ENCODE measurements at regions not wholly inside any gene's neighbourhood (a gene's known extent, or its start where the extent isn't known, plus 50 kb on each side); places are given as distances from the start of the nearest gene placed in this dataset.

- no peaks in the 10 kb centered on the region for H3K27me3 Mint-ChIP-seq (ENCODE audit: low read depth)
- H2BK120ac ChIP-seq (ENCODE audit: low read depth, low read length, poor library complexity, severe bottlenecking), result no peak overlapping the region
- peaks cover 17 to 18% of the 10 kb centered on the region in 2 experiments for H3K4me1 Mint-ChIP-seq
- H3K23me2 ChIP-seq (ENCODE audit: insufficient read length, low read depth, low read length, poor library complexity, severe bottlenecking), result no peaks in the 10 kb centered on the region
- H2BK15ac ChIP-seq (ENCODE audit: low read depth, low read length), result no peak overlapping the region
- no peak overlapping the region for H3K56ac ChIP-seq (ENCODE audit: insufficient read length, low read depth, low read length)
- no peak overlapping the region for H3K14ac ChIP-seq (ENCODE audit: insufficient read depth, low read length)
- TF ChIP-seq CTCF (conservative IDR thresholded peaks at IDR 0.05), result no peak
- H3T11ph ChIP-seq (ENCODE audit: low read length), result no peak overlapping the region
- no peak overlapping the region for H4K91ac ChIP-seq (ENCODE audit: insufficient read length, low read depth, low read length)
- H3K9ac ChIP-seq (ENCODE audit: extremely low read depth, insufficient read length, low read length), result no peak overlapping the region
- no peaks in the 10 kb centered on the region for H3K27me3 ChIP-seq (ENCODE audit: insufficient read depth, low read length)
- H4K5ac ChIP-seq (ENCODE audit: insufficient read length, low read depth, low read length), result no peak overlapping the region
- no peak overlapping the region for H3K23ac ChIP-seq (ENCODE audit: insufficient read length, low read depth, low read length)
- no peak overlapping the region for H3K27ac ChIP-seq (ENCODE audit: insufficient read length, low read depth, low read length)
- H2BK12ac ChIP-seq (ENCODE audit: insufficient read length, low read depth, low read length), result no peak overlapping the region
- no peak overlapping the region for H3K4ac ChIP-seq (ENCODE audit: low read depth, low read length)
- H3K4me3 Mint-ChIP-seq, result no peak overlapping the region
- H3K9me3 ChIP-seq (ENCODE audit: control insufficient read depth, low read depth, low read length), result no peaks in the 10 kb centered on the region
- no peak overlapping the region; a peak in 1 of 7 replicates for H3K27ac Mint-ChIP-seq
- peaks cover 5 to 23% (median 9%) of the 10 kb centered on the region in 3 experiments for H3K36me3 Mint-ChIP-seq (ENCODE audit: insufficient read depth in 1 of 3, low read depth in 3 of 3)
- H3K18ac ChIP-seq (ENCODE audit: insufficient read length, low read depth, low read length), result no peak overlapping the region
- peaks cover 16 to 21% of the 10 kb centered on the region in 2 experiments for H3K9me3 Mint-ChIP-seq
- no peaks in the 10 kb centered on the region for H3K79me2 ChIP-seq (ENCODE audit: insufficient read depth, low read length)
- no peak overlapping the region for H2BK5ac ChIP-seq (ENCODE audit: insufficient read length, low read length)
- no peak overlapping the region for H2AK5ac ChIP-seq (ENCODE audit: insufficient read length, low read length)
- DNase-seq, result no peak
- no peak overlapping the region for H4K8ac ChIP-seq (replicated peaks; ENCODE audit: insufficient read length, low read depth, low read length)
- H2BK20ac ChIP-seq (ENCODE audit: low read depth, low read length, poor library complexity, severe bottlenecking), result no peak overlapping the region
- no peaks in the 10 kb centered on the region for H4K20me1 ChIP-seq (ENCODE audit: control insufficient read depth, insufficient read depth, insufficient read length)
- no peaks in the 10 kb centered on the region for H3K79me1 ChIP-seq (ENCODE audit: insufficient read depth, low read depth, low read length, poor library complexity, severe bottlenecking)
- H3K4me2 ChIP-seq (ENCODE audit: insufficient read depth, insufficient read length, low read length), result no peak overlapping the region
- H2AFZ ChIP-seq (ENCODE audit: low read length), result no peak overlapping the region
- H3K4me1 ChIP-seq (ENCODE audit: insufficient read depth, low read length), result no peaks in the 10 kb centered on the region
Observed at GRCh38 chr4:59243038-59243437, 1957.1 kb upstream of the ADGRL3 start.

Measured in H9 (cell line).